ENCODE measurements at regions not wholly inside any gene's neighbourhood (a gene's known extent, or its start where the extent isn't known, plus 50 kb on each side); places are given as distances from the start of the nearest gene placed in this dataset.

GRCh38 chr6:141541581-141542324 is 591.0 kb upstream of the GJE1 start:
- no peak for TF ChIP-seq CTCF (IDR thresholded peaks at IDR 0.05)
- no peak for TF ChIP-seq EZH2 (IDR thresholded peaks at IDR 0.05)
